ENCODE measurements at regions not wholly inside any gene's neighbourhood (a gene's known extent, or its start where the extent isn't known, plus 50 kb on each side); places are given as distances from the start of the nearest gene placed in this dataset.

DNA sequence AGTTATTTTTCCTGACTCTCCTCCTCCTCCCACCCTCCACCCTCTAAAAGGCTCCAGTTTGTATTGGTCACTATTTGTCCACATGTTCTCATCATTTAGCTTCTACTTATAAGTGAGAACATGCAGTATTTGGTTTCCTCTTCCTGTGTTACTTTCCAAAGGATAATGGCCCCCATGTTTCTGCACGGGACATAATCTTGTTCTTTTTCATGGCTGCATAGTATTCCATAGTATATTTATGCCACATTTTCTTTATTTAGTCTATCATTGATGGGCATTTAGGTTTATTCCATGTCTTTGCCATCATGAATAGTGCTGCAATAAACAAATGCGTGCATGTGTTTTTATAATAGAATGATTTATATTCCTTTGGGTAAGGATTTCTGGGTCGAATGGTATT is 167.3 kb upstream of the GRID2 start:
- TF ChIP-seq, protein P1, sequence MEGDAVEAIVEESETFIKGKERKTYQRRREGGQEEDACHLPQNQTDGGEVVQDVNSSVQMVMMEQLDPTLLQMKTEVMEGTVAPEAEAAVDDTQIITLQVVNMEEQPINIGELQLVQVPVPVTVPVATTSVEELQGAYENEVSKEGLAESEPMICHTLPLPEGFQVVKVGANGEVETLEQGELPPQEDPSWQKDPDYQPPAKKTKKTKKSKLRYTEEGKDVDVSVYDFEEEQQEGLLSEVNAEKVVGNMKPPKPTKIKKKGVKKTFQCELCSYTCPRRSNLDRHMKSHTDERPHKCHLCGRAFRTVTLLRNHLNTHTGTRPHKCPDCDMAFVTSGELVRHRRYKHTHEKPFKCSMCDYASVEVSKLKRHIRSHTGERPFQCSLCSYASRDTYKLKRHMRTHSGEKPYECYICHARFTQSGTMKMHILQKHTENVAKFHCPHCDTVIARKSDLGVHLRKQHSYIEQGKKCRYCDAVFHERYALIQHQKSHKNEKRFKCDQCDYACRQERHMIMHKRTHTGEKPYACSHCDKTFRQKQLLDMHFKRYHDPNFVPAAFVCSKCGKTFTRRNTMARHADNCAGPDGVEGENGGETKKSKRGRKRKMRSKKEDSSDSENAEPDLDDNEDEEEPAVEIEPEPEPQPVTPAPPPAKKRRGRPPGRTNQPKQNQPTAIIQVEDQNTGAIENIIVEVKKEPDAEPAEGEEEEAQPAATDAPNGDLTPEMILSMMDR (IDR thresholded peaks at IDR 0.05 in 8 of 11, conservative IDR thresholded peaks at IDR 0.05 in 3 of 11) = no peak
- TF ChIP-seq POLR2AphosphoS5 (IDR thresholded peaks at IDR 0.05) = no peak

Data from spleen (tissue), 7 donors.